Hepatocyte (in vitro differentiated cells): ENCODE measurements at regions not wholly inside any gene's neighbourhood (a gene's known extent, or its start where the extent isn't known, plus 50 kb on each side); places are given as distances from the start of the nearest gene placed in this dataset.
A peak's percentile ranks its signal among the peaks of the same experiment; 100 is the strongest.

Experiments
- DNase-seq: peaks from one replicate; pipeline ENCODE4 v3.0.0-alpha.2; 2016; ENCODE audit warnings: low spot score
- H2AFZ ChIP-seq: fragments of 200-600 bp; sonication (generic); 2 replicates; pipeline ENCODE4 v1.6.0; 2016; ENCODE audit warnings: antibody characterized with exemption, mild to moderate bottlenecking
- H3K27ac ChIP-seq: fragments of 200-600 bp; sonication (generic); 2 replicates; pipeline ENCODE4 v1.5.1; 2016; ENCODE audit warnings: mild to moderate bottlenecking
- H3K27me3 ChIP-seq: fragments of 200-600 bp; sonication (generic); 2 replicates; pipeline ENCODE4 v1.6.1; 2016
- H3K36me3 ChIP-seq: fragments of 200-600 bp; sonication (generic); replicated peaks from 2 replicates; pipeline ENCODE4 v1.5.1; 2016; ENCODE audit warnings: low read depth; ENCODE audit not compliant: insufficient read depth
- H3K4me1 ChIP-seq: fragments of 200-600 bp; sonication (generic); 2 replicates; pipeline ENCODE4 v1.5.1; 2016; ENCODE audit warnings: mild to moderate bottlenecking, moderate library complexity; ENCODE audit not compliant: insufficient read depth
- H3K4me2 ChIP-seq: fragments of 200-600 bp; sonication (generic); 2 replicates; pipeline ENCODE4 v1.6.0; 2016
- H3K4me3 ChIP-seq: fragments of 200-600 bp; sonication (generic); 2 replicates; pipeline ENCODE4 v1.5.1; 2016; ENCODE audit warnings: mild to moderate bottlenecking
- H3K79me2 ChIP-seq: fragments of 200-600 bp; sonication (generic); 2 replicates; pipeline ENCODE4 v1.6.0; 2017; ENCODE audit warnings: mild to moderate bottlenecking
- H3K9me2 ChIP-seq: fragments of 200-600 bp; sonication (generic); replicated peaks from 2 replicates; pipeline ENCODE4 v1.6.0; 2017; ENCODE audit warnings: mild to moderate bottlenecking; ENCODE audit not compliant: insufficient read depth
- H3K9me3 ChIP-seq: fragments of 200-600 bp; sonication (generic); 2 replicates; pipeline ENCODE4 v1.5.1; 2016; ENCODE audit warnings: low read depth, mild to moderate bottlenecking
- H4K20me1 ChIP-seq: fragments of 200-600 bp; sonication (generic); 2 replicates; pipeline ENCODE4 v1.6.0; 2016; ENCODE audit warnings: mild to moderate bottlenecking; ENCODE audit not compliant: insufficient read depth, poor library complexity, severe bottlenecking
- EZH2 ChIP-seq: fragments of 200-600 bp; sonication (generic); IDR thresholded peaks from 2 replicates; pipeline ENCODE4 v1.6.1; 2016; ENCODE audit warnings: antibody characterized with exemption, mild to moderate bottlenecking, borderline replicate concordance
- EZH2phosphoT487 ChIP-seq: fragments of 200-600 bp; sonication (generic); IDR thresholded peaks from one replicate; pipeline ENCODE4 v1.6.1; 2018; ENCODE audit warnings: antibody characterized with exemption, mild to moderate bottlenecking, low read depth, moderate library complexity; ENCODE audit not compliant: unreplicated experiment, severe bottlenecking
- WGBS: methylation state at CpG from one replicate; pipeline ENCODE4 v1.1.6; 2016; ENCODE audit warnings: low lambda C conversion rate; ENCODE audit errors: missing lambda C conversion rate; 5-methylcytosine and 5-hydroxymethylcytosine counted together
- TF ChIP-seq, protein P1 (sequence below): fragments of 200-600 bp; sonication (generic); IDR thresholded peaks from 2 replicates; pipeline ENCODE4 v1.5.1; 2016; ENCODE audit warnings: antibody characterized with exemption, mild to moderate bottlenecking; ENCODE audit not compliant: poor library complexity

DNA sequence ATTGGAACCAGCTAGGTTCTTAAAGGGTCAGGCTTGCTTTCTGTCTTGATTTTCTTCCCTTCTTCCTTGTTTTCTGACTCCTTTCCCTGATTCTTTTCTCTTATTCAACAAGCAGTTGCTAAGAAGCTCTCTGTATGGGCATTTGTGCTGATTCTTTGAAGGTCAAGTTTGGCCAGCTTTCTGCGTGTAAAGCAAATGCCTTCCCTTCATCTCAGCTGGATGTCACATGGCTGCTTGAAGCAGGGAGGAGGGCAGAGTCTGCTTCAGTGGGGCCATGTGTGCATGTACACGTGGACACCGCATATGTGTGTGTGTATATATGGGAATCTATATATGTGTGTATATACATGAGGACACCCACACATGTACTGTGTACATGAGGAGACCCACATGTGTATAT lies 139.9 kb upstream of the ATP6AP2 start:
- no peak overlapping the region for H3K4me2 ChIP-seq
- 69% methylated on average over 3 of the region's 3 CpGs for WGBS
- H2AFZ ChIP-seq = no peak overlapping the region
- no peak for DNase-seq
- H3K36me3 ChIP-seq = no peaks in the 10 kb centered on the region
- TF ChIP-seq EZH2phosphoT487 (no peak), EZH2 (no peak)
- TF ChIP-seq, protein P1, sequence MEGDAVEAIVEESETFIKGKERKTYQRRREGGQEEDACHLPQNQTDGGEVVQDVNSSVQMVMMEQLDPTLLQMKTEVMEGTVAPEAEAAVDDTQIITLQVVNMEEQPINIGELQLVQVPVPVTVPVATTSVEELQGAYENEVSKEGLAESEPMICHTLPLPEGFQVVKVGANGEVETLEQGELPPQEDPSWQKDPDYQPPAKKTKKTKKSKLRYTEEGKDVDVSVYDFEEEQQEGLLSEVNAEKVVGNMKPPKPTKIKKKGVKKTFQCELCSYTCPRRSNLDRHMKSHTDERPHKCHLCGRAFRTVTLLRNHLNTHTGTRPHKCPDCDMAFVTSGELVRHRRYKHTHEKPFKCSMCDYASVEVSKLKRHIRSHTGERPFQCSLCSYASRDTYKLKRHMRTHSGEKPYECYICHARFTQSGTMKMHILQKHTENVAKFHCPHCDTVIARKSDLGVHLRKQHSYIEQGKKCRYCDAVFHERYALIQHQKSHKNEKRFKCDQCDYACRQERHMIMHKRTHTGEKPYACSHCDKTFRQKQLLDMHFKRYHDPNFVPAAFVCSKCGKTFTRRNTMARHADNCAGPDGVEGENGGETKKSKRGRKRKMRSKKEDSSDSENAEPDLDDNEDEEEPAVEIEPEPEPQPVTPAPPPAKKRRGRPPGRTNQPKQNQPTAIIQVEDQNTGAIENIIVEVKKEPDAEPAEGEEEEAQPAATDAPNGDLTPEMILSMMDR = no peak
- H4K20me1 ChIP-seq = no peaks in the 10 kb centered on the region
- no peaks in the 10 kb centered on the region for H3K9me3 ChIP-seq
- H3K27ac ChIP-seq = peak overlapping the region; percentile 59
- no peak overlapping the region for H3K4me3 ChIP-seq
- H3K79me2 ChIP-seq = no peaks in the 10 kb centered on the region
- H3K4me1 ChIP-seq = no peaks in the 10 kb centered on the region
- H3K27me3 ChIP-seq = no peaks in the 10 kb centered on the region
- no peaks in the 10 kb centered on the region for H3K9me2 ChIP-seq

DNA sequence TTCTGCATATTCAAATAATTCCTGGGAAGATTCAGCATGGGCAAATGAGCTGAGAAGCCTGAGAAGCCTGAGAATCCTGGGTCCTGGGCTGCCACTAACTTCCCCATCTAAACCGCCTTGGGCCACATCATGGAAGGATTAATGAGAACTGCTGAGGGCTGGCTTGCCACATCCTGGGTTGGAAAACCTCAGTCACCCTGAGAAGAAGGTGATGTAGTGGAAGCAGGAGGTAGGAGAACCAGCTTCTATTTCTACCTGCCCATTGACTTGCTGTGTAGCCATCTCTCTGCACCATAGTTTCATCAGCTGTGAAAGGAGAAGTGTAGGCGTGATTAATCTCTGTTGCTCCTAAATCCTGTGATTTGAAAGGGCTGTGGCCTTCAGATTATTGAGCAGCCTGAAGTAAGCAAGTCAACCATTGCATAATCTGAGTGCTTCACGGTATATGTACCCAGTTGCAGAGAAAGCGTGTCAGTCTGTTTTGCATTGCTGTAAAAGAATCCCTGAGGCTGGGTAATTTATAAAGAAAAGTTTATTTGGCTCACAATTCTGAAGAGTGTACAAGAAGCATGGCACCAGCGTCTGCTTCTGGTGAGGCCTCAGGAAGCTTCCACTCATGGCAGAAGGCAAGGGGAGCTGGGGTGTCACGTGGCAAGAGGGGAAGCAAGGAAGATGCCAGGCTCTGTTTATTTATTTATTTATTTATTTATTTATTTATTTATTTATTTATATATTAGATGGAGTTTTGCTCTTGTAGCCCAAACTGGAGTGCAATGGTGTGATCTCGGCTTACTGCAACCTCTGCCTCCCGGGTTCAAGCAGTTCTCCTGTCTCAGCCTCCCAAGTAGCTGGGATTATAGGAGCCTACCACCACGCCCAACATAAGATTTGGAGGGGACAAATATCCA lies 140.9 kb upstream of the ATP6AP2 start:
- no peaks in the 10 kb centered on the region for H3K36me3 ChIP-seq
- no peak for DNase-seq
- TF ChIP-seq EZH2phosphoT487 (no peak), EZH2 (no peak)
- TF ChIP-seq, protein P1 = no peak
- no peaks in the 10 kb centered on the region for H4K20me1 ChIP-seq
- no peaks in the 10 kb centered on the region for H3K9me3 ChIP-seq
- no peaks in the 10 kb centered on the region for H3K9me2 ChIP-seq
- WGBS = 76% methylated on average over 9 of the region's 9 CpGs
- no peak overlapping the region for H3K4me2 ChIP-seq
- no peaks in the 10 kb centered on the region for H3K79me2 ChIP-seq
- H3K4me3 ChIP-seq = no peak overlapping the region
- H3K27ac ChIP-seq = no peak overlapping the region
- H3K4me1 ChIP-seq = peaks cover 7% of the 10 kb centered on the region
- no peak overlapping the region for H2AFZ ChIP-seq
- no peaks in the 10 kb centered on the region for H3K27me3 ChIP-seq

DNA sequence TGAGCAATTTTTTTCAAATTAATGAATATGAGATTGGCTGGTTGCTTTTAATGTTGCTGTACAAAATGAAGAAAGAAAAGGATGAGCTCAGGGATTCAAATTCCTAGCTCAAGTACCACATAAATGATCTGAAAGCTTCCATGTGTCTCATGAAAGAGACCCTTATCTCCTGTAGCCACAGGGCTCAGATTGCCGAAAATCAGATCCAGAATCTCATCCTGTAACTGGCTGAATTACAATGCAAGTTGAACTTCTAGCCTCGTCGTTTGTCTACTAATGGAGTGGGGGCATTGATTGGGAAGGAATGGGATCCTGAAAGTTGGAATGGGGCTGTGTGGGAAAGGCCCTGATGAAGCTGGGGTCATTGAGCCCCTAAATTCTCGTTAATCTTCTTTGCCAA lies 143.4 kb upstream of the ATP6AP2 start:
- H3K4me3 ChIP-seq = no peak overlapping the region
- no peaks in the 10 kb centered on the region for H3K27me3 ChIP-seq
- peaks cover 11% of the 10 kb centered on the region for H3K4me1 ChIP-seq
- no peaks in the 10 kb centered on the region for H3K9me2 ChIP-seq
- H3K79me2 ChIP-seq = no peaks in the 10 kb centered on the region
- no peaks in the 10 kb centered on the region for H3K36me3 ChIP-seq
- H3K9me3 ChIP-seq = no peaks in the 10 kb centered on the region
- no peak overlapping the region for H3K27ac ChIP-seq
- H2AFZ ChIP-seq = no peak overlapping the region
- no peak for DNase-seq
- no peaks in the 10 kb centered on the region for H4K20me1 ChIP-seq
- WGBS = 71% methylated on average over 4 of the region's 4 CpGs
- no peak for TF ChIP-seq EZH2
- TF ChIP-seq, protein P1 = no peak
- TF ChIP-seq EZH2phosphoT487 = no peak
- H3K4me2 ChIP-seq = no peak overlapping the region
